Gastrocnemius medialis (tissue), 4 donors: ENCODE measurements at regions not wholly inside any gene's neighbourhood (a gene's known extent, or its start where the extent isn't known, plus 50 kb on each side); places are given as distances from the start of the nearest gene placed in this dataset.

Experiments
- POLR2A ChIP-seq, 2 donors: fragments of 450-650 bp; IDR thresholded peaks; one replicate each; pipeline ENCODE4 v1.6.1; 2017; ENCODE audit warnings: antibody characterized with exemption in 2 of 2, mild to moderate bottlenecking in 2 of 2, moderate library complexity in 2 of 2
- TF ChIP-seq, protein P1 (sequence below), 5 experiments: fragments of 450-650 bp in 3 of 5; fragments of 200-600 bp in 2 of 5; sonication (generic) in 2 of 5; IDR thresholded peaks in 4 of 5; conservative IDR thresholded peaks in 1 of 5; 1 replicate in 4 of 5; 2 replicates in 1 of 5; pipeline ENCODE4 v1.5.1; 2016 to 2019; ENCODE audit warnings: antibody characterized with exemption in 5 of 5, mild to moderate bottlenecking in 3 of 5, moderate library complexity in 3 of 5

DNA sequence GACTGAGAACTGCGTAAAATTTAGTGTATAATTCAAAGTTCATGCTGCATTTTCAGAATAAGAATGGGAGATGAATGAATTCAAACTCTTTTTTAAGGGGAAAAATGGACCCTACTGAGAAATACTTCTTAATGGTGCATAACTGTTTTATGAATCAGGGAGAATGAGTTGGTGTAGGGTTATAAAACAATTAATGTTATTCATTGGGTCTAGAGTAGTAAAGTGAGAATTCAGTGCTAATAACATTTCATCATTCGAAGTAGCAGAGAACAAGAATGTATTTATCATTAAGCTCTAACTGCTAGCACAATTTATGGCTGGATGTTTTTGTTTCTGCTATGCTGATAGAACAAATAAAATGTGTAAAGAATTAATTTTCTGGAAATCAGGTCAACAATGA is 310.2 kb downstream of the SLITRK5 start:
- TF ChIP-seq, protein P1, sequence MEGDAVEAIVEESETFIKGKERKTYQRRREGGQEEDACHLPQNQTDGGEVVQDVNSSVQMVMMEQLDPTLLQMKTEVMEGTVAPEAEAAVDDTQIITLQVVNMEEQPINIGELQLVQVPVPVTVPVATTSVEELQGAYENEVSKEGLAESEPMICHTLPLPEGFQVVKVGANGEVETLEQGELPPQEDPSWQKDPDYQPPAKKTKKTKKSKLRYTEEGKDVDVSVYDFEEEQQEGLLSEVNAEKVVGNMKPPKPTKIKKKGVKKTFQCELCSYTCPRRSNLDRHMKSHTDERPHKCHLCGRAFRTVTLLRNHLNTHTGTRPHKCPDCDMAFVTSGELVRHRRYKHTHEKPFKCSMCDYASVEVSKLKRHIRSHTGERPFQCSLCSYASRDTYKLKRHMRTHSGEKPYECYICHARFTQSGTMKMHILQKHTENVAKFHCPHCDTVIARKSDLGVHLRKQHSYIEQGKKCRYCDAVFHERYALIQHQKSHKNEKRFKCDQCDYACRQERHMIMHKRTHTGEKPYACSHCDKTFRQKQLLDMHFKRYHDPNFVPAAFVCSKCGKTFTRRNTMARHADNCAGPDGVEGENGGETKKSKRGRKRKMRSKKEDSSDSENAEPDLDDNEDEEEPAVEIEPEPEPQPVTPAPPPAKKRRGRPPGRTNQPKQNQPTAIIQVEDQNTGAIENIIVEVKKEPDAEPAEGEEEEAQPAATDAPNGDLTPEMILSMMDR (IDR thresholded peaks at IDR 0.05 in 4 of 5, conservative IDR thresholded peaks at IDR 0.05 in 1 of 5): no peak
- TF ChIP-seq POLR2A (IDR thresholded peaks at IDR 0.05): no peak
